ENCODE measurements at regions not wholly inside any gene's neighbourhood (a gene's known extent, or its start where the extent isn't known, plus 50 kb on each side); places are given as distances from the start of the nearest gene placed in this dataset.

DNA sequence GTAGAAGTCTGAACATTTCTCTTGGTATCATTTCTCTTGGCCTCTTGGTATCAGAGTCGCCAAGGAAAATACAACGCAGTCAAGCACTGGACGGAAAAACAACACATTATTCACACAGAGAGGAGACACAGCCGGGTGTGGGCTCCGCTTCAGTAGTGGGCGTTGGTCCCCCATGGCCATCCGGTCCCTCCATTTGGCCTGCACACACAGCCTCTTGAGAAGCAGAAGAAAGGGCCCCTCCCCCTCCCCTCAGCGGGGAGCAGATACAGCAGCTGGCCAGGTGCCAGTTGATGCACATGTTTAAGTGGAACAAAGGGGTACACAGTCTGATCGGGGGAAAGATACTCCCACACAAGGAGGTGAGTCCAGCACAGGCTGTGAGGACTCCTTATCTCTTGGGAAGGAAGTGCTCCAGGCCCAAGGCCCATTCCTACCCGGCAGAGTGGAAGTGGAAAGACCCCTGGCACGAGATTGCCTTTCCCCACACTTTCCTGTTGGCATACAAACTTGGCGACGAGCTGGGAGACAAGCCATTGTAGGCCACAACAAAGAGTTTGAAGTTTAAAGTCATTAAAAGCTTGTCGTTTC lies 311.3 kb downstream of the FAM72C start:
- TF ChIP-seq, protein P1, sequence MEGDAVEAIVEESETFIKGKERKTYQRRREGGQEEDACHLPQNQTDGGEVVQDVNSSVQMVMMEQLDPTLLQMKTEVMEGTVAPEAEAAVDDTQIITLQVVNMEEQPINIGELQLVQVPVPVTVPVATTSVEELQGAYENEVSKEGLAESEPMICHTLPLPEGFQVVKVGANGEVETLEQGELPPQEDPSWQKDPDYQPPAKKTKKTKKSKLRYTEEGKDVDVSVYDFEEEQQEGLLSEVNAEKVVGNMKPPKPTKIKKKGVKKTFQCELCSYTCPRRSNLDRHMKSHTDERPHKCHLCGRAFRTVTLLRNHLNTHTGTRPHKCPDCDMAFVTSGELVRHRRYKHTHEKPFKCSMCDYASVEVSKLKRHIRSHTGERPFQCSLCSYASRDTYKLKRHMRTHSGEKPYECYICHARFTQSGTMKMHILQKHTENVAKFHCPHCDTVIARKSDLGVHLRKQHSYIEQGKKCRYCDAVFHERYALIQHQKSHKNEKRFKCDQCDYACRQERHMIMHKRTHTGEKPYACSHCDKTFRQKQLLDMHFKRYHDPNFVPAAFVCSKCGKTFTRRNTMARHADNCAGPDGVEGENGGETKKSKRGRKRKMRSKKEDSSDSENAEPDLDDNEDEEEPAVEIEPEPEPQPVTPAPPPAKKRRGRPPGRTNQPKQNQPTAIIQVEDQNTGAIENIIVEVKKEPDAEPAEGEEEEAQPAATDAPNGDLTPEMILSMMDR (IDR thresholded peaks at IDR 0.05 in 2 of 3, conservative IDR thresholded peaks at IDR 0.05 in 1 of 3; ENCODE audit: borderline replicate concordance in 1 of 3, insufficient read depth in 1 of 3, low read depth in 2 of 3, low read length in 2 of 3), result no peak
- TF ChIP-seq POLR2AphosphoS5 (IDR thresholded peaks at IDR 0.05; ENCODE audit: low read depth, low read length) (no peak), SIN3A (IDR thresholded peaks at IDR 0.05; ENCODE audit: low read depth) (no peak), ELF1 (IDR thresholded peaks at IDR 0.05; ENCODE audit: borderline replicate concordance, low read depth) (no peak), ZFX (IDR thresholded peaks at IDR 0.05) (no peak), EZH2 (IDR thresholded peaks at IDR 0.05) (no peak), CBX3 (IDR thresholded peaks at IDR 0.05; ENCODE audit: low read depth) (no peak), POLR2A (IDR thresholded peaks at IDR 0.05; ENCODE audit: borderline replicate concordance, extremely low read depth, insufficient read depth, insufficient read length) (no peak), JUND (IDR thresholded peaks at IDR 0.05) (no peak), YY1 (IDR thresholded peaks at IDR 0.05; ENCODE audit: extremely low read depth, insufficient replicate concordance, low read depth, low read length) (no peak), TCF7L2 (IDR thresholded peaks at IDR 0.05; ENCODE audit: borderline replicate concordance, extremely low read depth, insufficient read depth, insufficient read length) (no peak)
- TF ChIP-seq, protein P2, sequence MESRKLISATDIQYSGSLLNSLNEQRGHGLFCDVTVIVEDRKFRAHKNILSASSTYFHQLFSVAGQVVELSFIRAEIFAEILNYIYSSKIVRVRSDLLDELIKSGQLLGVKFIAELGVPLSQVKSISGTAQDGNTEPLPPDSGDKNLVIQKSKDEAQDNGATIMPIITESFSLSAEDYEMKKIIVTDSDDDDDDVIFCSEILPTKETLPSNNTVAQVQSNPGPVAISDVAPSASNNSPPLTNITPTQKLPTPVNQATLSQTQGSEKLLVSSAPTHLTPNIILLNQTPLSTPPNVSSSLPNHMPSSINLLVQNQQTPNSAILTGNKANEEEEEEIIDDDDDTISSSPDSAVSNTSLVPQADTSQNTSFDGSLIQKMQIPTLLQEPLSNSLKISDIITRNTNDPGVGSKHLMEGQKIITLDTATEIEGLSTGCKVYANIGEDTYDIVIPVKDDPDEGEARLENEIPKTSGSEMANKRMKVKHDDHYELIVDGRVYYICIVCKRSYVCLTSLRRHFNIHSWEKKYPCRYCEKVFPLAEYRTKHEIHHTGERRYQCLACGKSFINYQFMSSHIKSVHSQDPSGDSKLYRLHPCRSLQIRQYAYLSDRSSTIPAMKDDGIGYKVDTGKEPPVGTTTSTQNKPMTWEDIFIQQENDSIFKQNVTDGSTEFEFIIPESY (IDR thresholded peaks at IDR 0.05; ENCODE audit: extremely low read depth, insufficient replicate concordance, low read length), result no peak
- TF ChIP-seq, protein P3, sequence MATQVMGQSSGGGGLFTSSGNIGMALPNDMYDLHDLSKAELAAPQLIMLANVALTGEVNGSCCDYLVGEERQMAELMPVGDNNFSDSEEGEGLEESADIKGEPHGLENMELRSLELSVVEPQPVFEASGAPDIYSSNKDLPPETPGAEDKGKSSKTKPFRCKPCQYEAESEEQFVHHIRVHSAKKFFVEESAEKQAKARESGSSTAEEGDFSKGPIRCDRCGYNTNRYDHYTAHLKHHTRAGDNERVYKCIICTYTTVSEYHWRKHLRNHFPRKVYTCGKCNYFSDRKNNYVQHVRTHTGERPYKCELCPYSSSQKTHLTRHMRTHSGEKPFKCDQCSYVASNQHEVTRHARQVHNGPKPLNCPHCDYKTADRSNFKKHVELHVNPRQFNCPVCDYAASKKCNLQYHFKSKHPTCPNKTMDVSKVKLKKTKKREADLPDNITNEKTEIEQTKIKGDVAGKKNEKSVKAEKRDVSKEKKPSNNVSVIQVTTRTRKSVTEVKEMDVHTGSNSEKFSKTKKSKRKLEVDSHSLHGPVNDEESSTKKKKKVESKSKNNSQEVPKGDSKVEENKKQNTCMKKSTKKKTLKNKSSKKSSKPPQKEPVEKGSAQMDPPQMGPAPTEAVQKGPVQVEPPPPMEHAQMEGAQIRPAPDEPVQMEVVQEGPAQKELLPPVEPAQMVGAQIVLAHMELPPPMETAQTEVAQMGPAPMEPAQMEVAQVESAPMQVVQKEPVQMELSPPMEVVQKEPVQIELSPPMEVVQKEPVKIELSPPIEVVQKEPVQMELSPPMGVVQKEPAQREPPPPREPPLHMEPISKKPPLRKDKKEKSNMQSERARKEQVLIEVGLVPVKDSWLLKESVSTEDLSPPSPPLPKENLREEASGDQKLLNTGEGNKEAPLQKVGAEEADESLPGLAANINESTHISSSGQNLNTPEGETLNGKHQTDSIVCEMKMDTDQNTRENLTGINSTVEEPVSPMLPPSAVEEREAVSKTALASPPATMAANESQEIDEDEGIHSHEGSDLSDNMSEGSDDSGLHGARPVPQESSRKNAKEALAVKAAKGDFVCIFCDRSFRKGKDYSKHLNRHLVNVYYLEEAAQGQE (IDR thresholded peaks at IDR 0.05; ENCODE audit: low read depth), result no peak
- TF ChIP-seq, protein P4, sequence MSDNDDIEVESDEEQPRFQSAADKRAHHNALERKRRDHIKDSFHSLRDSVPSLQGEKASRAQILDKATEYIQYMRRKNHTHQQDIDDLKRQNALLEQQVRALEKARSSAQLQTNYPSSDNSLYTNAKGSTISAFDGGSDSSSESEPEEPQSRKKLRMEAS (IDR thresholded peaks at IDR 0.05), result no peak

All from HCT116 (cell line).